ENCODE measurements at regions not wholly inside any gene's neighbourhood (a gene's known extent, or its start where the extent isn't known, plus 50 kb on each side); places are given as distances from the start of the nearest gene placed in this dataset.

- no peaks in the 10 kb centered on the region for H3K36me3 ChIP-seq (ENCODE audit: insufficient read depth, low read length)
- no peaks in the 10 kb centered on the region for H3F3A ChIP-seq (ENCODE audit: insufficient read depth, low read length)
- H3K27me3 ChIP-seq (ENCODE audit: insufficient read depth, low read length) = no peaks in the 10 kb centered on the region
- H3K4me3 ChIP-seq (ENCODE audit: low read depth, low read length, poor library complexity, severe bottlenecking) = no peak overlapping the region
- H4K20me1 ChIP-seq (ENCODE audit: insufficient read depth, low read length) = no peaks in the 10 kb centered on the region
- no peaks in the 10 kb centered on the region for H3K4me1 ChIP-seq (ENCODE audit: insufficient read depth, low read length, severe bottlenecking)
- no peaks in the 10 kb centered on the region for H3K9me3 ChIP-seq (ENCODE audit: low read length)
- no peak overlapping the region for H2AFZ ChIP-seq (ENCODE audit: low read length)
- no peak overlapping the region for H3K27ac ChIP-seq (ENCODE audit: low read depth, low read length, poor library complexity, severe bottlenecking)
- H3K79me2 ChIP-seq (ENCODE audit: insufficient read depth, low read length) = no peaks in the 10 kb centered on the region
- TF ChIP-seq EZH2 (IDR thresholded peaks at IDR 0.05; ENCODE audit: borderline replicate concordance, low read length) (no peak), CTCF (IDR thresholded peaks at IDR 0.05; ENCODE audit: low read length) (no peak)
- H3K9me2 ChIP-seq (ENCODE audit: low read depth, low read length) = no peaks in the 10 kb centered on the region
- no peak overlapping the region for H3K9ac ChIP-seq (ENCODE audit: low read length)
- H3K4me2 ChIP-seq (ENCODE audit: low read length) = no peak overlapping the region
These were observed 1344.3 kb upstream of the LRRTM3 start for GRCh38 chr10:65581426-65582026.

- Histone ChIP-seq H3F3A (ENCODE audit: insufficient read depth, low read length) (no peaks in the 10 kb centered on the region), H3K79me2 (ENCODE audit: insufficient read depth, low read length) (no peaks in the 10 kb centered on the region), H3K9me2 (ENCODE audit: low read depth, low read length) (no peaks in the 10 kb centered on the region), H3K4me3 (ENCODE audit: low read depth, low read length, poor library complexity, severe bottlenecking) (no peak overlapping the region), H3K9ac (ENCODE audit: low read length) (no peak overlapping the region), H2AFZ (ENCODE audit: low read length) (no peak overlapping the region), H3K27me3 (ENCODE audit: insufficient read depth, low read length) (no peaks in the 10 kb centered on the region), H3K27ac (ENCODE audit: low read depth, low read length, poor library complexity, severe bottlenecking) (no peak overlapping the region), H3K4me2 (ENCODE audit: low read length) (no peak overlapping the region), H4K20me1 (ENCODE audit: insufficient read depth, low read length) (no peaks in the 10 kb centered on the region), H3K9me3 (ENCODE audit: low read length) (no peaks in the 10 kb centered on the region), H3K4me1 (ENCODE audit: insufficient read depth, low read length, severe bottlenecking) (no peaks in the 10 kb centered on the region), H3K36me3 (ENCODE audit: insufficient read depth, low read length) (no peaks in the 10 kb centered on the region)
- TF ChIP-seq EZH2 (IDR thresholded peaks at IDR 0.05; ENCODE audit: borderline replicate concordance, low read length) (no peak), CTCF (IDR thresholded peaks at IDR 0.05; ENCODE audit: low read length) (no peak)
These were observed 1323.5 kb upstream of the LRRTM3 start for GRCh38 chr10:65602182-65602865.

- TF ChIP-seq CTCF (IDR thresholded peaks at IDR 0.05; ENCODE audit: low read length) (no peak), EZH2 (IDR thresholded peaks at IDR 0.05; ENCODE audit: borderline replicate concordance, low read length) (no peak)
- Histone ChIP-seq H3K9me2 (ENCODE audit: low read depth, low read length) (no peaks in the 10 kb centered on the region), H3F3A (ENCODE audit: insufficient read depth, low read length) (no peaks in the 10 kb centered on the region), H3K27me3 (ENCODE audit: insufficient read depth, low read length) (no peaks in the 10 kb centered on the region), H3K4me2 (ENCODE audit: low read length) (no peak overlapping the region), H3K4me1 (ENCODE audit: insufficient read depth, low read length, severe bottlenecking) (no peaks in the 10 kb centered on the region), H3K79me2 (ENCODE audit: insufficient read depth, low read length) (no peaks in the 10 kb centered on the region), H4K20me1 (ENCODE audit: insufficient read depth, low read length) (no peaks in the 10 kb centered on the region), H3K27ac (ENCODE audit: low read depth, low read length, poor library complexity, severe bottlenecking) (no peak overlapping the region), H2AFZ (ENCODE audit: low read length) (no peak overlapping the region), H3K4me3 (ENCODE audit: low read depth, low read length, poor library complexity, severe bottlenecking) (no peak overlapping the region), H3K9ac (ENCODE audit: low read length) (no peak overlapping the region), H3K36me3 (ENCODE audit: insufficient read depth, low read length) (no peaks in the 10 kb centered on the region), H3K9me3 (ENCODE audit: low read length) (no peaks in the 10 kb centered on the region)
These were observed 1314.2 kb upstream of the LRRTM3 start for GRCh38 chr10:65611592-65611991.
